SK-N-SH (cell line): ENCODE measurements at regions not wholly inside any gene's neighbourhood (a gene's known extent, or its start where the extent isn't known, plus 50 kb on each side); places are given as distances from the start of the nearest gene placed in this dataset.

Experiments
- CTCF ChIA-PET: fragments of 300-600, 350-600 bp; formaldehyde crosslinking; extraction: SDS; loops from one replicate; lab custom pipeline; 2021; lab: Yijun Ruan, JAX
- POLR2A ChIA-PET: fragments of 350-600 bp; sonication (Branson Sonifier 250); formaldehyde crosslinking; extraction: SDS; loops from one replicate; lab custom pipeline; 2020; ENCODE audit warnings: antibody characterized with exemption, inconsistent platforms; lab: Yijun Ruan, JAX
- DNase-seq: peaks from one replicate; pipeline ENCODE4 v3.0.0; 2012
- H2AFZ ChIP-seq: fragments of 200-600 bp; sonication (generic); 2 replicates; pipeline ENCODE4 v1.8.1; 2016; ENCODE audit warnings: antibody characterized with exemption, mild to moderate bottlenecking, low read depth
- H3F3A ChIP-seq: fragments of 200-600 bp; sonication (generic); replicated peaks from 2 replicates; pipeline ENCODE3; 2016; ENCODE audit warnings: antibody characterized with exemption, mild to moderate bottlenecking; ENCODE audit not compliant: insufficient read depth
- H3K27ac ChIP-seq, 2 experiments: fragments of 200-500 bp in 1 of 2; fragments of 200-600 bp in 1 of 2; sonication (Bioruptor generic) in 1 of 2; sonication (generic), shearing (Covaris generic) in 1 of 2; 2 replicates each; pipeline versions ENCODE4 v1.5.1 to v1.6.1; 2014 to 2016; ENCODE audit warnings: low read depth in 2 of 2, inconsistent platforms in 1 of 2, low read length in 1 of 2, mild to moderate bottlenecking in 1 of 2, mixed read lengths in 1 of 2
- H3K27me3 ChIP-seq: fragments of 200-600 bp; sonication (generic), shearing (Covaris generic); 2 replicates; pipeline ENCODE4 v1.6.1; 2016; ENCODE audit warnings: mixed run types; ENCODE audit not compliant: insufficient read depth
- H3K36me3 ChIP-seq, 2 experiments: fragments of 200-500 bp in 1 of 2; fragments of 200-600 bp in 1 of 2; sonication (Bioruptor generic) in 1 of 2; sonication (generic) in 1 of 2; replicated peaks in 1 of 2; 2 replicates each; pipeline versions ENCODE3 to v1.5.1; 2014 to 2016; ENCODE audit warnings: low read length in 1 of 2, mild to moderate bottlenecking in 1 of 2; ENCODE audit not compliant: insufficient read depth in 2 of 2, control insufficient read depth in 1 of 2
- H3K4me1 ChIP-seq, 2 experiments: fragments of 200-500 bp in 1 of 2; fragments of 200-600 bp in 1 of 2; sonication (Bioruptor generic) in 1 of 2; sonication (generic), shearing (Covaris generic) in 1 of 2; 2 replicates each; pipeline versions ENCODE4 v1.5.1 to v1.6.1; 2014 to 2016; ENCODE audit warnings: low read depth in 1 of 2, low read length in 1 of 2, mixed run types in 1 of 2; ENCODE audit not compliant: insufficient read depth in 2 of 2, control insufficient read depth in 1 of 2
- H3K4me2 ChIP-seq: fragments of 200-600 bp; sonication (generic), shearing (Covaris generic); 2 replicates; pipeline ENCODE4 v1.6.1; 2017; ENCODE audit warnings: mixed run types
- H3K4me3 ChIP-seq, 2 experiments: fragments of 200-500 bp in 1 of 2; fragments of 200-600 bp in 1 of 2; sonication (Bioruptor generic) in 1 of 2; sonication (generic), shearing (Covaris generic) in 1 of 2; 2 replicates each; pipeline versions ENCODE4 v1.5.1 to v1.8.1; 2014 to 2016; ENCODE audit warnings: low read depth in 2 of 2, inconsistent platforms in 1 of 2, low read length in 1 of 2, mild to moderate bottlenecking in 1 of 2, mixed read lengths in 1 of 2, moderate library complexity in 1 of 2
- H3K79me2 ChIP-seq: fragments of 200-600 bp; sonication (generic); 2 replicates; pipeline ENCODE4 v1.8.1; 2017; ENCODE audit warnings: mild to moderate bottlenecking; ENCODE audit not compliant: insufficient read depth
- H3K9ac ChIP-seq: fragments of 200-600 bp; sonication (generic); 2 replicates; pipeline ENCODE4 v1.6.1; 2017; ENCODE audit warnings: mixed run types
- H3K9me2 ChIP-seq: fragments of 200-600 bp; sonication (generic); 2 replicates; pipeline ENCODE4 v1.6.1; 2017; ENCODE audit warnings: mixed run types
- H3K9me3 ChIP-seq: fragments of 200-600 bp; sonication (generic); 2 replicates; pipeline ENCODE4 v1.6.1; 2017; ENCODE audit warnings: mixed run types, mild to moderate bottlenecking, moderate library complexity
- H4K20me1 ChIP-seq: fragments of 200-600 bp; sonication (generic); 2 replicates; pipeline ENCODE4 v1.6.1; 2017; ENCODE audit warnings: mild to moderate bottlenecking, mixed run types; ENCODE audit not compliant: insufficient read depth
- ELF1 ChIP-seq: IDR thresholded peaks from 2 replicates; pipeline ENCODE4 v1.4.0; 2012
- EP300 ChIP-seq, 2 experiments: IDR thresholded peaks; 2 replicates each; pipeline versions ENCODE4 v1.4.0 to v1.6.1; 2012; ENCODE audit warnings: borderline replicate concordance in 1 of 2, low read depth in 1 of 2, low read length in 1 of 2
- EZH2phosphoT487 ChIP-seq: fragments of 200-600 bp; sonication (generic); IDR thresholded peaks from 2 replicates; pipeline ENCODE4 v1.6.1; 2017; ENCODE audit warnings: low read depth, mixed run types, mild to moderate bottlenecking, antibody characterized with exemption, moderate library complexity, borderline replicate concordance
- FOSL2 ChIP-seq: IDR thresholded peaks from 2 replicates; pipeline ENCODE4 v1.4.0; 2012; ENCODE audit warnings: low read depth, mild to moderate bottlenecking, moderate library complexity, borderline replicate concordance
- MAX ChIP-seq: IDR thresholded peaks from 2 replicates; pipeline ENCODE4 v1.4.0; 2012; ENCODE audit warnings: low read depth
- MEF2A ChIP-seq: IDR thresholded peaks from 2 replicates; pipeline ENCODE4 v1.4.0; 2012; ENCODE audit warnings: low read depth, borderline replicate concordance
- MXI1 ChIP-seq: IDR thresholded peaks from 2 replicates; pipeline ENCODE4 v1.6.1; 2012; ENCODE audit warnings: mild to moderate bottlenecking, low read depth, low read length, improper control_type of control experiment
- NFIC ChIP-seq: IDR thresholded peaks from 2 replicates; pipeline ENCODE4 v1.4.0; 2012; ENCODE audit warnings: borderline replicate concordance
- PBX3 ChIP-seq: IDR thresholded peaks from 2 replicates; pipeline ENCODE4; 2012
- POLR2AphosphoS5 ChIP-seq: IDR thresholded peaks from 2 replicates; pipeline ENCODE4 v1.6.1; 2012; ENCODE audit warnings: low read depth, low read length
- RAD21 ChIP-seq: IDR thresholded peaks from 2 replicates; pipeline ENCODE4 v1.6.1; 2012; ENCODE audit warnings: mild to moderate bottlenecking, low read length
- RCOR1 ChIP-seq: fragments of 150-350 bp; IDR thresholded peaks from 2 replicates; pipeline ENCODE4 v1.6.1; 2017; ENCODE audit warnings: antibody characterized with exemption, low read length
- SIN3A ChIP-seq: IDR thresholded peaks from 2 replicates; pipeline ENCODE4 v1.6.1; 2012; ENCODE audit warnings: low read depth, mild to moderate bottlenecking, low read length, moderate library complexity, borderline replicate concordance
- TCF12 ChIP-seq: IDR thresholded peaks from 2 replicates; pipeline ENCODE4 v1.4.0; 2012
- TEAD4 ChIP-seq: IDR thresholded peaks from 2 replicates; pipeline ENCODE4 v1.4.0; 2012; ENCODE audit warnings: mild to moderate bottlenecking, borderline replicate concordance; ENCODE audit not compliant: insufficient read depth
- USF1 ChIP-seq: IDR thresholded peaks from 2 replicates; pipeline ENCODE4 v1.4.0; 2012; ENCODE audit warnings: low read depth, borderline replicate concordance
- YY1 ChIP-seq: IDR thresholded peaks from 2 replicates; pipeline ENCODE4 v1.4.0; 2012; ENCODE audit warnings: low read depth, mild to moderate bottlenecking
- WGBS: methylation state at CpG from one replicate; pipeline ENCODE4 v1.1.6; 2017; ENCODE audit warnings: low lambda C conversion rate; 5-methylcytosine and 5-hydroxymethylcytosine counted together
- TF ChIP-seq, protein P1 (sequence below): fragments of 200-600 bp; sonication (generic); IDR thresholded peaks from 2 replicates; pipeline ENCODE4 v1.6.1; 2017; ENCODE audit warnings: antibody characterized with exemption, mild to moderate bottlenecking, moderate library complexity

DNA sequence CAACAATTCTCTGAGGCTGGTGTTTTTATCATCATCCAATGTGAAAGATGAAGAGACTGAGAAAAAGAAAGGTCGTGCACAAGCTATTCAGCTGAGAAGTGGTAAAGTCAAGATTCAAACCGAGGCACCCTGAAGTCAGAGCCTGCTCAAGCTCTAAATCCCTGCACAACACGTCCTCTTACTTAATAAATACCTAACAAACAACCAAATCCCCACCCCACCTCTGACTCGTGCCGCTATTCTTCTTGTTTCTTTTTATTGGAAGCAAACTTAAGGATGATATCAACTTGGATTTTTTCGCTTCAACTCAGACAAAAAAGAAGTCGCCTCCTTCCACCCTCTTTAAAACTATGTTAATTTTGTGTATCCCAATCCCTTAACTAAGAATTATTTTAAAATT is 140.2 kb downstream of the CEP120 start:
- Histone ChIP-seq H3K4me3 (no peak overlapping the region), H3K9ac (no peak overlapping the region), H3K9me2 (no peaks in the 10 kb centered on the region), H4K20me1 (no peaks in the 10 kb centered on the region), H3K4me1 (peaks cover 0 to 8% of the 10 kb centered on the region in 2 experiments; a peak in 2 of 4 replicates), H3F3A (no peaks in the 10 kb centered on the region), H3K9me3 (no peaks in the 10 kb centered on the region), H3K36me3 (no peaks in the 10 kb centered on the region), H2AFZ (no peak overlapping the region), H3K79me2 (no peaks in the 10 kb centered on the region), H3K27me3 (no peaks in the 10 kb centered on the region), H3K4me2 (no peak overlapping the region), H3K27ac (no peak overlapping the region)
- CTCF ChIA-PET, result interaction anchor here (1.4 to 3.1 kb wide), 2 partner anchors 8 to 140 kb away, joined by 3 to 14 read pairs; partner anchors contain the start of gene CEP120
- TF ChIP-seq FOSL2, result no peak
- TF ChIP-seq ELF1, result no peak
- no peak for TF ChIP-seq EP300 (IDR thresholded peaks at IDR 0.05; ENCODE audit: borderline replicate concordance in 1 of 2, low read depth in 1 of 2, low read length in 1 of 2)
- TF ChIP-seq MXI1, result no peak
- no peak for TF ChIP-seq SIN3A
- no peak for TF ChIP-seq NFIC
- no peak for TF ChIP-seq TCF12
- TF ChIP-seq USF1, result no peak
- TF ChIP-seq, protein P1, sequence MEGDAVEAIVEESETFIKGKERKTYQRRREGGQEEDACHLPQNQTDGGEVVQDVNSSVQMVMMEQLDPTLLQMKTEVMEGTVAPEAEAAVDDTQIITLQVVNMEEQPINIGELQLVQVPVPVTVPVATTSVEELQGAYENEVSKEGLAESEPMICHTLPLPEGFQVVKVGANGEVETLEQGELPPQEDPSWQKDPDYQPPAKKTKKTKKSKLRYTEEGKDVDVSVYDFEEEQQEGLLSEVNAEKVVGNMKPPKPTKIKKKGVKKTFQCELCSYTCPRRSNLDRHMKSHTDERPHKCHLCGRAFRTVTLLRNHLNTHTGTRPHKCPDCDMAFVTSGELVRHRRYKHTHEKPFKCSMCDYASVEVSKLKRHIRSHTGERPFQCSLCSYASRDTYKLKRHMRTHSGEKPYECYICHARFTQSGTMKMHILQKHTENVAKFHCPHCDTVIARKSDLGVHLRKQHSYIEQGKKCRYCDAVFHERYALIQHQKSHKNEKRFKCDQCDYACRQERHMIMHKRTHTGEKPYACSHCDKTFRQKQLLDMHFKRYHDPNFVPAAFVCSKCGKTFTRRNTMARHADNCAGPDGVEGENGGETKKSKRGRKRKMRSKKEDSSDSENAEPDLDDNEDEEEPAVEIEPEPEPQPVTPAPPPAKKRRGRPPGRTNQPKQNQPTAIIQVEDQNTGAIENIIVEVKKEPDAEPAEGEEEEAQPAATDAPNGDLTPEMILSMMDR, result no peak
- TF ChIP-seq RCOR1, result no peak
- no peak for TF ChIP-seq YY1
- TF ChIP-seq TEAD4, result no peak
- no peak for TF ChIP-seq PBX3
- no peak for TF ChIP-seq EZH2phosphoT487
- no peak for TF ChIP-seq MEF2A
- TF ChIP-seq RAD21, result no peak
- TF ChIP-seq MAX, result no peak
- no peak for TF ChIP-seq POLR2AphosphoS5
- DNase-seq, result no peak
- WGBS, result 68% methylated on average over 7 of the region's 7 CpGs
- POLR2A ChIA-PET, result no interaction called here
